BE2C (cell line): ENCODE measurements at regions not wholly inside any gene's neighbourhood (a gene's known extent, or its start where the extent isn't known, plus 50 kb on each side); places are given as distances from the start of the nearest gene placed in this dataset.
"Not testable (repeated sequence)": the region's sequence is repeated elsewhere in the genome, so short reads cannot be mapped to it uniquely, and the experiment has no call there.

Experiments used
- DNase-seq: peaks from one replicate; pipeline ENCODE4 v3.0.0-alpha.2; 2020
- H3K27me3 ChIP-seq: fragments of 250-450 bp; sonication (Bioruptor Pico); 2 replicates; pipeline ENCODE4 v1.5.1; 2020; ENCODE audit warnings: mild to moderate bottlenecking
- H3K36me3 ChIP-seq: fragments of 250-450 bp; sonication (Bioruptor Pico); 2 replicates; pipeline ENCODE4 v1.5.1; 2020; ENCODE audit warnings: mild to moderate bottlenecking
- H3K4me1 ChIP-seq: fragments of 250-450 bp; sonication (Bioruptor Pico); 2 replicates; pipeline ENCODE4 v1.5.1; 2020
- H3K4me3 ChIP-seq: 2 replicates; pipeline ENCODE4 v1.5.1; 2011; ENCODE audit warnings: low read depth, low read length
- H3K9me3 ChIP-seq: fragments of 250-450 bp; sonication (Bioruptor Pico); 2 replicates; pipeline ENCODE4 v1.5.1; 2020
- CTCF ChIP-seq: IDR thresholded peaks from 2 replicates; pipeline ENCODE4 v1.5.1; 2012; ENCODE audit warnings: mild to moderate bottlenecking, low read depth, low read length

GRCh38 chr18:8882632-8883408 lies 177.5 kb downstream of the MTCL1 start:
- no peaks in the 10 kb centered on the region for H3K27me3 ChIP-seq
- no peaks in the 10 kb centered on the region for H3K36me3 ChIP-seq
- no peaks in the 10 kb centered on the region for H3K4me1 ChIP-seq
- no peak overlapping the region for H3K4me3 ChIP-seq
- no peak; the same call in 1 of the 2 replicates for TF ChIP-seq CTCF
- no peaks in the 10 kb centered on the region for H3K9me3 ChIP-seq
- peak; percentile 29 for DNase-seq

- Histone ChIP-seq H3K27me3 (no peaks in the 10 kb centered on the region), H3K4me3 (no peak overlapping the region), H3K9me3 (no peaks in the 10 kb centered on the region), H3K36me3 (no peaks in the 10 kb centered on the region), H3K4me1 (no peaks in the 10 kb centered on the region)
- TF ChIP-seq CTCF: no peak
- no peak for DNase-seq
Observed at GRCh38 chr18:8883409-8883668, 178.0 kb downstream of the MTCL1 start.

GRCh38 chr18:8887877-8888276 lies 182.5 kb downstream of the MTCL1 start:
- H3K27me3 ChIP-seq, H3K4me1 ChIP-seq, DNase-seq, H3K9me3 ChIP-seq, H3K4me3 ChIP-seq, H3K36me3 ChIP-seq: not testable (repeated sequence)

GRCh38 chr18:8889489-8889888 lies 184.1 kb downstream of the MTCL1 start:
- Histone ChIP-seq H3K9me3 (no peaks in the 10 kb centered on the region), H3K27me3 (no peaks in the 10 kb centered on the region), H3K4me1 (no peaks in the 10 kb centered on the region), H3K36me3 (no peaks in the 10 kb centered on the region), H3K4me3 (no peak overlapping the region)
- TF ChIP-seq CTCF: no peak
- no peak for DNase-seq

DNA sequence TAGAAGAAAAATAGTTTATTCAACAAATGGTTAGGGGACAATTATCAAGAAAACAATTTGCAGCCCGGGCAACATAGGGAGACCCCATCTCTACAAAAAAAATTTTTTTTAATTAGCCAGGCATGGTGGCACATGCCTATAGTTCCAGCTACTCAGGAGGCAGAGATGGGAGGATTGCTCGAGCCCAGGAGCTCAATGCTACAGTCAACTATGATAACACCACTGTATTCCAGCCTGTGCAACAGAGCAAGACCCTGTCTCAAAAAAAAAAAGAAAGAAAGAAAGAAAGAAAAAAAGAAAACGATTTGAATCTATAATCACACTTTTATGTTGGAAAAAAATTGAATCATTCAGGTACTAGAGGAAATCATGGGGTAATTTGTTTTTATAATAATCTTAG lies 185.1 kb downstream of the MTCL1 start:
- not testable (repeated sequence) for H3K9me3 ChIP-seq, H3K36me3 ChIP-seq, H3K4me3 ChIP-seq, DNase-seq, H3K4me1 ChIP-seq, H3K27me3 ChIP-seq

- H3K9me3 ChIP-seq: no peaks in the 10 kb centered on the region
- no peaks in the 10 kb centered on the region for H3K36me3 ChIP-seq
- H3K27me3 ChIP-seq: no peaks in the 10 kb centered on the region
- TF ChIP-seq CTCF: no peak
- no peak for DNase-seq
- no peaks in the 10 kb centered on the region for H3K4me1 ChIP-seq
- H3K4me3 ChIP-seq: no peak overlapping the region
Observed at GRCh38 chr18:8890957-8891464, 185.7 kb downstream of the MTCL1 start.

GRCh38 chr18:8893221-8893620 lies 187.9 kb downstream of the MTCL1 start:
- Histone ChIP-seq H3K36me3 (no peaks in the 10 kb centered on the region), H3K4me3 (no peak overlapping the region), H3K9me3 (no peaks in the 10 kb centered on the region), H3K27me3 (no peaks in the 10 kb centered on the region), H3K4me1 (no peaks in the 10 kb centered on the region)
- no peak for TF ChIP-seq CTCF
- DNase-seq: no peak
